ENCODE measurements at regions not wholly inside any gene's neighbourhood (a gene's known extent, or its start where the extent isn't known, plus 50 kb on each side); places are given as distances from the start of the nearest gene placed in this dataset.

DNA sequence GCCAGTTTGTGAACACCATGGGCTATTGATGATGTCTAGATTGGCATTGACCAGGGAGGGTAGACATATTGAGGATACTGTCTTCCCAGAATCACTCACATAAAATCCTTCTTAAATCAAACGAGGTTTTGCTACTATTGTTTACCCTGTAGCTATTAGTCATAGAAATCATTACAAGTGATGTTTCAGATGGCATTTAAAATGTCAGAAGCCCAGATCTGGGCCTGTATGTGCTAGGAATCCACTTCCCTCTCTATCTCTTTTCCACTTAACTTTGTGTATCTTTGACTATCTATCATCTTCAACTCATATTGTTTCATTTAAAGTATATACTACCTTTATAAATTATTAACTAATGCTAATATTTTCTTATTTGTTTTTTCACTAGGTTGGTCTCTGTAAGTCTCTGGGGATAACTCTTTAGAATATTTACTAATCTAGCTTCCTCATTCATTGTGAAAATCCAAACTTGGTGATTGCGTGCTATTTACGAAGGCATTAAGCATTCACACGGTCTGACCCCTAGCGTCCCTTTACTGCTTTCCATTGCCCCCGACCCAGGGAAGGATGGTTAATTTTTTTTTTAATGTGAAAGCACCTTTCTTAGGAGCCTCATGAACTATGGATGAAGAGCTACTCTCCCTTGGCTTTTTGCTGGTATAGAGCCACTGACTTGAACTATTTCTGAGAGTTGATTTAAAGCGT lies 281.8 kb downstream of the GPATCH2 start:
- Histone ChIP-seq H3K27me3 (no peaks in the 10 kb centered on the region), H3K27ac (replicated peaks in 1 of 4) (no peak overlapping the region), H3K36me3 (no peaks in the 10 kb centered on the region), H3K4me1 (no peaks in the 10 kb centered on the region), H3K9me3 (no peaks in the 10 kb centered on the region), H3K4me3 (no peak overlapping the region)
- no peak for TF ChIP-seq POLR2AphosphoS5 (IDR thresholded peaks at IDR 0.05)
- no peak for TF ChIP-seq POLR2A (IDR thresholded peaks at IDR 0.05; ENCODE audit: low read depth)
- TF ChIP-seq CTCF (IDR thresholded peaks at IDR 0.05): no peak
- TF ChIP-seq EP300 (IDR thresholded peaks at IDR 0.05): no peak
- no peak for DNase-seq (ENCODE audit: extremely low spot score)
- WGBS: 74% methylated on average over 7 of the region's 7 CpGs
- intact Hi-C loops (cut with DNase I): no loop called here

DNA sequence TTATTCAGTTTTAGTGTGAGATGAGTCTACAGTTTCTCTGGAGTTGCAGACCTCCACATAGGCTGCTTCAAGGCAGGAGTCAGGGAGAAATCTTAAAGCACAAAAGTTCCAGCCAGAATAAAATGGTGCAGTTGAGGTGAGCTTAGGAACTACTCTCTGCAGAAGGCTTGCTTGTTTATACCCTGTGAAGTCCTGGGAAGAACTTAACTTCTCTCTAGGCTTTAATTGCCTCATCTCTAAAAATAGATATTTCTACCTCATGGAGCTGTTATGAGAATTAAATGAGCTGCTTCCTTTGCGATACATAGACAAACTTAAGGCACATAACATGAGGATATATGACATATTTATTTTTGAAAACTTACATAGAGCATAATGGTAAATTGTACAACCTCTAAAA lies 286.2 kb downstream of the GPATCH2 start:
- WGBS: 67% methylated on average over 1 of the region's 1 CpG
- Histone ChIP-seq H3K27ac (replicated peaks in 1 of 4) (no peak overlapping the region), H3K9me3 (no peaks in the 10 kb centered on the region), H3K4me1 (no peaks in the 10 kb centered on the region), H3K4me3 (no peak overlapping the region), H3K36me3 (no peaks in the 10 kb centered on the region), H3K27me3 (no peaks in the 10 kb centered on the region)
- intact Hi-C loops (cut with DNase I): no loop called here
- TF ChIP-seq POLR2A (IDR thresholded peaks at IDR 0.05; ENCODE audit: low read depth) (no peak), CTCF (IDR thresholded peaks at IDR 0.05) (no peak), POLR2AphosphoS5 (IDR thresholded peaks at IDR 0.05) (no peak), EP300 (IDR thresholded peaks at IDR 0.05) (no peak)
- no peak for DNase-seq (ENCODE audit: extremely low spot score)

DNA sequence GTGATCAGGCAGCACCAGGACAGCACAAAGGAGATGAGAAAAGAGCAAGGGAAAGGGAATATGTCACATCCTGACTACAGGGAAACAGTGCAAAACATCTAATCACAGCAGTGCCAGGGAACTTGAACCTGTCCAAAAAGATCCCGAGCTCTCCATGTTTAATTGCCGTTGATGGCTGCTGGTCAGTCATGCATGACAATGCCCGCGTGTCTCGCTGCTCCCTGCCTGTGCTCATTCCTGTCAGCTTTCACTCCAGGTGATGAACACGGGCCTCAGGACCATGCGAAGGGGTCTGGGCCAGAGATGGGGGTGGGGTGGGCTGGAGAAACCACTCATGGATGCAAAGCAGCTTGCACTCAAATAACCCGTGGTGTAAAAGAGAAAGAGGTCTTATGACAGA lies 287.0 kb downstream of the GPATCH2 start:
- no peak overlapping the region for H3K27ac ChIP-seq (replicated peaks in 1 of 4)
- H3K9me3 ChIP-seq: no peaks in the 10 kb centered on the region
- H3K4me3 ChIP-seq: no peak overlapping the region
- TF ChIP-seq POLR2A (IDR thresholded peaks at IDR 0.05; ENCODE audit: low read depth) (no peak), CTCF (IDR thresholded peaks at IDR 0.05) (no peak), POLR2AphosphoS5 (IDR thresholded peaks at IDR 0.05) (no peak), EP300 (IDR thresholded peaks at IDR 0.05) (no peak)
- H3K27me3 ChIP-seq: no peaks in the 10 kb centered on the region
- WGBS: 83% methylated on average over 4 of the region's 8 CpGs
- intact Hi-C loops (cut with DNase I): no loop called here
- no peak for DNase-seq (ENCODE audit: extremely low spot score)
- no peaks in the 10 kb centered on the region for H3K36me3 ChIP-seq
- no peaks in the 10 kb centered on the region for H3K4me1 ChIP-seq

- Histone ChIP-seq H3K27ac (replicated peaks in 1 of 4) (no peak overlapping the region), H3K9me3 (no peaks in the 10 kb centered on the region), H3K36me3 (no peaks in the 10 kb centered on the region), H3K4me3 (no peak overlapping the region), H3K4me1 (no peaks in the 10 kb centered on the region), H3K27me3 (no peaks in the 10 kb centered on the region)
- DNase-seq (ENCODE audit: extremely low spot score): no peak
- intact Hi-C loops (cut with DNase I): no loop called here
- TF ChIP-seq POLR2A (IDR thresholded peaks at IDR 0.05; ENCODE audit: low read depth) (no peak), POLR2AphosphoS5 (IDR thresholded peaks at IDR 0.05) (no peak), CTCF (IDR thresholded peaks at IDR 0.05) (no peak), EP300 (IDR thresholded peaks at IDR 0.05) (no peak)
Observed at GRCh38 chr1:217342105-217342504, 288.8 kb downstream of the GPATCH2 start.

DNA sequence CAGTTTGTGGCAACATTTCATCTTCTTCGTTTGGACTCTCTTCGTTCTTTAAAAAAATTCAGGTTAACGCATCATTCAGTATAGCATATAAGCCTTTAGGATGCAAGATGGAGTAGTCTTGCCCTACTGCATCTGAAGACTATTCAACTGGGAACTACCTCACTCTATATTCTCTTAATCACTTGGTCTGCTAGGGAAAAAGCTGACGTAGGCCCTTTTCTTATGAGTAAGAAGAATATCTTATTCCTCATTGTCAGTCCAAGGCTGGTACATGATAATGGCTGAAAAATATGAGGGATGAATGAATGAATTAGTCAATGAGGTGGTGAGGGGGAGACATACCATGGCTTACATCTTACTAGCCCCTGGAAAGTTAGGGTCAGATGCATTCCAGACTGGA lies 294.2 kb downstream of the GPATCH2 start:
- TF ChIP-seq POLR2AphosphoS5 (IDR thresholded peaks at IDR 0.05): no peak
- TF ChIP-seq POLR2A (IDR thresholded peaks at IDR 0.05; ENCODE audit: low read depth): no peak
- H3K36me3 ChIP-seq: no peaks in the 10 kb centered on the region
- no peak overlapping the region for H3K4me3 ChIP-seq
- intact Hi-C loops (cut with DNase I): no loop called here
- H3K27me3 ChIP-seq: no peaks in the 10 kb centered on the region
- peaks cover 0 to 20% (median 12%) of the 10 kb centered on the region in 4 donors for H3K4me1 ChIP-seq
- no peak overlapping the region for H3K27ac ChIP-seq (replicated peaks in 1 of 4)
- DNase-seq (ENCODE audit: extremely low spot score): no peak
- WGBS: 98% methylated on average over 4 of the region's 4 CpGs
- no peaks in the 10 kb centered on the region for H3K9me3 ChIP-seq
